ENCODE measurements at regions not wholly inside any gene's neighbourhood (a gene's known extent, or its start where the extent isn't known, plus 50 kb on each side); places are given as distances from the start of the nearest gene placed in this dataset.

DNA sequence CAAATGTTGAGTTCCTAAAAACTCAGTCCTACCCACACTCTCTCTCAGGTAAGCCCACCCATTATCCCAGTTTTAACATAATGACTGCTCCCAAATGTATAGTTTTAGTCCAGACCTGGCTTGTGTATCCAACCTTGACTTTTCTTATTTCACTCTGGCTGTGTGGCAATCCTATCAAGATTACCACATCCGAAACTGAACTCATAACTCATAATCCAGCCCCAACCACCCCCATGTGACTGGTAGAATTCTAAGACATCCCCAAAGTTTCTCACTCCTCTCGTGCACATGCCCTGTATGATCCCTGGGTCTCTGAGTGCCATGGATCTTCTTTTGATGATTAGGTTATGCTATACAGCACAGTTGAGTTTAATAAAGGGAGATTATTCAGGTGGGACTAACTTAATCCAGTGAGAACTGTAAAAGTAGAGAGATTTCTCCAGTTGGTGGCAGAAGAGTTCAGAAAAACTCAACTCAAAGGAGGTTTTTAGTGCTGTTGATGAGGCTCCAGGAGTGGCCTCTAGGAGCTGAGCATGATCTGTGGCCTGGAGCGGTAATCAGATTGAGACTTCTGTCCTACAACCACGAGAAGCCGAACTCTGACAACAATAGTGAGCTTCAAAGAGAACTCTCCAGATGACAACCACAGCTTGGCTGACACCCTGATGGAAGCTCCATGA lies 413.4 kb downstream of the ZNF536 start:
- no peak for DNase-seq (ENCODE audit: low spot score in 2 of 2)
- Histone ChIP-seq H3K27me3 (ENCODE audit: low read depth) (no peaks in the 10 kb centered on the region; the same call in 1 of the 2 replicates), H3K36me3 (replicated peaks) (no peaks in the 10 kb centered on the region), H3K9me3 (no peaks in the 10 kb centered on the region), H3K4me1 (no peaks in the 10 kb centered on the region), H3K4me3 (no peak overlapping the region)
- in situ Hi-C loops (cut with MboI; ENCODE audit: low sequenced_read_pairs): no loop called here

DNA sequence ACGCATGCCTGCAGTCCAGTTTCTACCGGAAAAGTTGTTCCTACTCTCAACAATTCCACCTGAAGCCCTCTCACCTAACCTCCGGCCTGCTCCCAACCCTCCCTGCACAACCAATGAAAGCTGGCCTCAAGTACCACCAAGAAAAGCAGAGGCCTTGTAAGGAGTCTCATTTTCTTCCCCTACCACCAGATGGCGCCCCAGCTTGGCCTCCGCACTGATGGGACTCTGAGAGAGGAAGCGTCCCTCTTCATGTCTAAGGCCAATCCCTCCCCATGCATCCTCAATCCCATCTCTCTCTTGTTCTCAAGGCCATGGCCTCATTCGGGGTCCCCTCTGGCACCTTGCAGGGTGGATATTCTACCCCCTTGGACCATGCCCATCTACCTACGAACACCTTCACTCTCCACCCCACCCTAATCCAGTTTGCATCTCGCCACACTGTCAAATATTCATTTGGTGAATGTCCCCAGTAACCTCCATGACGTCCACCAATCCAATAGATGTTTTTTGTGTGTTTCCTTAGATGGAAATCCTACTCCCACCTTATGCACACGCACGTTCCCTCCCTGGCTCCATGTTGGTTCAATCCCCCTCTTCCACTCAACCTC lies 412.8 kb downstream of the ZNF536 start:
- H3K4me1 ChIP-seq: no peaks in the 10 kb centered on the region
- DNase-seq (ENCODE audit: low spot score in 2 of 2): peak in 1 of 2 experiments; percentile 80
- H3K9me3 ChIP-seq: no peaks in the 10 kb centered on the region
- in situ Hi-C loops (cut with MboI; ENCODE audit: low sequenced_read_pairs): no loop called here
- H3K4me3 ChIP-seq: no peak overlapping the region
- H3K27me3 ChIP-seq (ENCODE audit: low read depth): no peaks in the 10 kb centered on the region; the same call in 1 of the 2 replicates
- H3K36me3 ChIP-seq (replicated peaks): no peaks in the 10 kb centered on the region

DNA sequence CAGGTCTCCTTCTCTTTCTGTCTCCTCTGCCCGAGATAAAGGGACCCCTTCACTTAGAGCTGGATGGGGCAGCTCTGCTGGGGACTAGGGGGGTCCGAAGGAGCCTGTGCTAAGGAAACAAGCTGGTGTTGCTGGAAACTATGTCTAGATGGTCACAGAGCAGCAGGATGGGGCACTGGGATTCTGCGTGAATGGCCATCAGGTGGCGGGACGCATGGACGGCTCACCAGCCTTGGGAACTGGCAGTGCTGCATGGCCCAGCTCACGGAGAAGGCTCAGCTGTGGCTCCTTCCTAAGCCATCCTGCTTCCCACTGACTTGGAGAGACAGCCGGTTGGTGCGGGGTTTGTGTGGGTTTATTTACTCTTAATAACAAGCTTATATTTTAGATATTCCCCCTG lies 411.8 kb downstream of the ZNF536 start:
- no peaks in the 10 kb centered on the region for H3K36me3 ChIP-seq (replicated peaks)
- no peaks in the 10 kb centered on the region for H3K4me1 ChIP-seq
- no peaks in the 10 kb centered on the region for H3K9me3 ChIP-seq
- no peak for DNase-seq (ENCODE audit: low spot score in 2 of 2)
- in situ Hi-C loops (cut with MboI; ENCODE audit: low sequenced_read_pairs): no loop called here
- no peak overlapping the region for H3K4me3 ChIP-seq
- peaks cover 5% of the 10 kb centered on the region for H3K27me3 ChIP-seq (ENCODE audit: low read depth)

GRCh38 chr19:30783212-30783611 lies 411.0 kb downstream of the ZNF536 start:
- Histone ChIP-seq H3K4me3 (no peak overlapping the region), H3K9me3 (no peaks in the 10 kb centered on the region), H3K27me3 (ENCODE audit: low read depth) (peaks cover 7% of the 10 kb centered on the region), H3K4me1 (no peaks in the 10 kb centered on the region), H3K36me3 (replicated peaks) (no peaks in the 10 kb centered on the region)
- in situ Hi-C loops (cut with MboI; ENCODE audit: low sequenced_read_pairs): no loop called here
- DNase-seq (ENCODE audit: low spot score in 2 of 2): no peak

- Histone ChIP-seq H3K4me3 (no peak overlapping the region), H3K4me1 (no peaks in the 10 kb centered on the region), H3K27me3 (ENCODE audit: low read depth) (peaks cover 7% of the 10 kb centered on the region), H3K9me3 (no peaks in the 10 kb centered on the region), H3K36me3 (replicated peaks) (no peaks in the 10 kb centered on the region)
- in situ Hi-C loops (cut with MboI; ENCODE audit: low sequenced_read_pairs): no loop called here
- no peak for DNase-seq (ENCODE audit: low spot score in 2 of 2)
These were observed 409.3 kb downstream of the ZNF536 start for GRCh38 chr19:30781519-30781918.

DNA sequence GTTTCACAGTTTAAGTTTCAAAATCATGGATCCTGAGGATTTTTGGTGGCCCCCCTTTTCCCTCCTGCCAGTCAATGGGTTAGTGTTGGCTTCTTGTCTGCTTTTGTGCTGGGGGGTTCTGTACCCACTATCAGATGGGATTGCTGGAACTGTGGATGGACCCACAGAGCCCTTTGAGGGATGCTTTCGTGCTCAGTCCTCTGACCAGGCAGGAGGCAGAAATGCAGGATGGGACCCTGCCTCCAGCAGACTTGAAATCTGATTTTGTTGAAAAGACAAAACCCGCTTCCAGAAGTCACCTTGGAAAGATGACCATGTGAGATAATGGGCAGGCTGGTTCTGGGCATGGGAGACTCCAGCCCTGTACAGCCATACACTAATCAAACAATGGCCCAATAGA lies 408.9 kb downstream of the ZNF536 start:
- H3K9me3 ChIP-seq: no peaks in the 10 kb centered on the region
- no peak for DNase-seq (ENCODE audit: low spot score in 2 of 2)
- peaks cover 7% of the 10 kb centered on the region for H3K27me3 ChIP-seq (ENCODE audit: low read depth)
- in situ Hi-C loops (cut with MboI; ENCODE audit: low sequenced_read_pairs): no loop called here
- no peaks in the 10 kb centered on the region for H3K4me1 ChIP-seq
- H3K4me3 ChIP-seq: no peak overlapping the region
- H3K36me3 ChIP-seq (replicated peaks): no peaks in the 10 kb centered on the region

DNA sequence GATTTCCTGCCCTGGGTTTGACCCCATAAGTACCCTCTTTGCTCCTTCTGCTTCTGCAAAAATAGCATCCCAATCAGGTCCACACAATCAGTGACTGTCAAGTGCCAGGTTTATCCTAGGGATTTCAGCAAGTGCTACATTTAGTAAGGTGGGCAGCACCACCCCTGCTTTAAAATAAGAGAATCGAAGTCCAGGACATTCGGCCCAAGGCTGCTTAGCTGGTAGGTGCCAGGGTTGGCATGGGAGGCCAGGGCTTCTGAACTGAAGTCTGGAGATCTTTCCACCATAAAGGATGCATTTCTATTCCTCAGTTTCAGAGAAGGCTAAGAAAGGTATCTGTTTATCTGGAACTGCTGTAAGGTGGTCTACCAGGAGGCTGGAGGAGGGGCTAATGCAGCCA lies 408.3 kb downstream of the ZNF536 start:
- Histone ChIP-seq H3K36me3 (replicated peaks) (no peaks in the 10 kb centered on the region), H3K9me3 (no peaks in the 10 kb centered on the region), H3K4me1 (no peaks in the 10 kb centered on the region), H3K27me3 (ENCODE audit: low read depth) (peaks cover 7% of the 10 kb centered on the region), H3K4me3 (no peak overlapping the region)
- DNase-seq (ENCODE audit: low spot score in 2 of 2): no peak
- in situ Hi-C loops (cut with MboI; ENCODE audit: low sequenced_read_pairs): no loop called here

GRCh38 chr19:30780032-30780431 lies 407.8 kb downstream of the ZNF536 start:
- no peak for DNase-seq (ENCODE audit: low spot score in 2 of 2)
- Histone ChIP-seq H3K4me3 (no peak overlapping the region), H3K36me3 (replicated peaks) (no peaks in the 10 kb centered on the region), H3K4me1 (no peaks in the 10 kb centered on the region), H3K9me3 (no peaks in the 10 kb centered on the region), H3K27me3 (ENCODE audit: low read depth) (peaks cover 7% of the 10 kb centered on the region)
- in situ Hi-C loops (cut with MboI; ENCODE audit: low sequenced_read_pairs): no loop called here

DNA sequence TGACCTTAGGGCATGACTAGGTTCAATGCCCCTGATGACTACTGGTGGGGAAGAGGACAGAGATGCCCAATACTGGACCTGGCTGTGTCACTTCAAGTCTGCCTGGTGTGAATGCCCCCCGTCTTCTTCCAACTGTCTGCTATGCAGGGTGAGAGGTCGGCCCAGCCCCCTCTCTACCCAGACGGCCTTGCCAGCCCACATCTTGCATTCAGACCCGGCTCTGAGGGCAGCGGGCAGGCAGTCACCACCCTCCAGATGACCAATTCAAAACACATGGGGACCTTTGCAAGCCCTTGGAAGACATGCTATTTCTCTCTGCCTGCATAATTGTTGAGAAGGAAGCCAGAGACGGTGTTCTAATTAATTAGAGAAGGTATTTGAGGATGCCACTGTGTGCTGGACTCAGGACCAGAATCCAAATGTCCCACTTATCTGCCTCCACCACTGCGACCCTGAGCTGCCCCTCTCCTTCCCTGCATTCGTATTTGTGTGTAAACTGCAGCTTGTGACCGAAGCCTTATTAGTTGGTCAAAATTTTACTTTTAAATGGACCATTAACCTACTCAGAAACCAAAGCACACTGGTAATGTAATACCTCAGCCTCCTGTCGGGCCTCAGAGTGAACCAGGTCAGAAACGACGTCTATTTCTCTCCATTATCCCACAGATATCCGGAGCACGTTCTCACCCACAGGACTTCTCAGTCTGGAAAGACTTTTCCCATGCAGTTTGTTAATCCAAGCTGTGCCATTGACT lies 407.0 kb downstream of the ZNF536 start:
- Histone ChIP-seq H3K4me1 (no peaks in the 10 kb centered on the region), H3K36me3 (replicated peaks) (no peaks in the 10 kb centered on the region), H3K4me3 (no peak overlapping the region), H3K9me3 (no peaks in the 10 kb centered on the region), H3K27me3 (ENCODE audit: low read depth) (peaks cover 7% of the 10 kb centered on the region)
- DNase-seq (ENCODE audit: low spot score in 2 of 2): no peak
- in situ Hi-C loops (cut with MboI; ENCODE audit: low sequenced_read_pairs): no loop called here

- H3K36me3 ChIP-seq (replicated peaks): no peaks in the 10 kb centered on the region
- no peak for DNase-seq (ENCODE audit: low spot score in 2 of 2)
- no peaks in the 10 kb centered on the region for H3K4me1 ChIP-seq
- H3K9me3 ChIP-seq: no peaks in the 10 kb centered on the region
- no peak overlapping the region for H3K4me3 ChIP-seq
- H3K27me3 ChIP-seq (ENCODE audit: low read depth): peaks cover 7% of the 10 kb centered on the region
- in situ Hi-C loops (cut with MboI; ENCODE audit: low sequenced_read_pairs): no loop called here
These were observed 405.9 kb downstream of the ZNF536 start for GRCh38 chr19:30778061-30778460.

- no peaks in the 10 kb centered on the region for H3K9me3 ChIP-seq
- in situ Hi-C loops (cut with MboI; ENCODE audit: low sequenced_read_pairs): no loop called here
- no peak for DNase-seq (ENCODE audit: low spot score in 2 of 2)
These were observed 403.8 kb downstream of the ZNF536 start for GRCh38 chr19:30775956-30776355.

DNA sequence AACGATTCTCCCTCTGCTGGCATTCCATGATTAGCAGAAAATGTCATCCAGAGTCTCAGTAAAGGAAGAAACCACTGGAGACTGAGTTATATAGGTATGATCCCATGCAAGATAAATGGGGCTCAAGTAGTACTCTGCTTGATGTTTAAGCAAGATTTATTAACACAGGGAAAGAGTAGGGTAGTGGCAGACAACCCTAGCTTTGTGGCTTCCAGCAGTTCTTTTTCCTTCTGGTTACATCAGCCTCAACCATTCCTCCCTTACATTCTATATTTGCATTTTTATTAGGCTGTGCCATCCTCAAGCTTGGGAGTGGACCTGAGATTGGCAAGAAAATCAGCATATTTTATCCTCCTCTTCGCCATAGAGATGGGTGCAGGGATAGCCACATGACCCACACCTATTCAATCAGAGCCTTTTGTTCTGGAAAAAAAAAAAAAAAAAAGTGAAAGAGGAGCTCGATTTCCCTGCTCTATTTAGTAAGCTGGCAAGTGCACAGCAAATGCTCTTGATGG lies 402.1 kb downstream of the ZNF536 start:
- Histone ChIP-seq H3K9me3 (no peaks in the 10 kb centered on the region), H3K27me3 (ENCODE audit: low read depth) (peaks cover 3% of the 10 kb centered on the region; the same call in 1 of the 2 replicates), H3K36me3 (replicated peaks) (no peaks in the 10 kb centered on the region), H3K4me3 (no peak overlapping the region), H3K4me1 (no peaks in the 10 kb centered on the region)
- no peak for DNase-seq (ENCODE audit: low spot score in 2 of 2)
- in situ Hi-C loops (cut with MboI; ENCODE audit: low sequenced_read_pairs): no loop called here

More at GRCh38 chr19:30775956-30776355, 403.8 kb downstream of the ZNF536 start:
- H3K27me3 ChIP-seq (ENCODE audit: low read depth): peaks cover 7% of the 10 kb centered on the region; the same call in 1 of the 2 replicates
- no peak overlapping the region for H3K4me3 ChIP-seq
- no peaks in the 10 kb centered on the region for H3K4me1 ChIP-seq
- H3K36me3 ChIP-seq (replicated peaks): no peaks in the 10 kb centered on the region

DNA sequence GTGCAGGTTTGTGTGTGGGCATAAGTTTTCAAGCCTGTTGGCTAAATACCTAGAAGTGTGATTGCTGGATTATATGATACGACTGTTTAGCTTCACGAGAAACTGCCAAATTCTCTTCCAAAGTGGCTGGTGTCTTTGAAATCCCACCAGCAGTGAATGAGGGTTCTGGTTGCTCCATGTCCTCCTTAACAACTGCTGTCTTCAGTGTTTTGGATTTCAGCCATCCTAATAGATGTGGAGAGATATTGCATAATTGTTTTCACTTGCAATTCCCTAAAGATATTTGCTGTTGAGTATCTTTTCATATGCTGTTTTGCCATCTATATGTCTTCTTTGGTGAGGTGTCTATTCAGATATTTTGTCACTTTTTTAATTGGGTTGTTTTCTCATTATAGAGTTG lies 390.5 kb downstream of the ZNF536 start:
- no peaks in the 10 kb centered on the region for H3K4me1 ChIP-seq
- H3K27me3 ChIP-seq (ENCODE audit: low read depth): no peaks in the 10 kb centered on the region
- H3K9me3 ChIP-seq: no peaks in the 10 kb centered on the region
- in situ Hi-C loops (cut with MboI; ENCODE audit: low sequenced_read_pairs): no loop called here
- H3K4me3 ChIP-seq: no peak overlapping the region
- DNase-seq (ENCODE audit: low spot score in 2 of 2): no peak
- H3K36me3 ChIP-seq (replicated peaks): no peaks in the 10 kb centered on the region

- DNase-seq (ENCODE audit: low spot score in 2 of 2): no peak
These were observed 387.8 kb downstream of the ZNF536 start for GRCh38 chr19:30760014-30760413.

More at GRCh38 chr19:30760014-30760413, 387.8 kb downstream of the ZNF536 start:
- Histone ChIP-seq H3K4me3 (no peak overlapping the region), H3K9me3 (no peaks in the 10 kb centered on the region), H3K36me3 (replicated peaks) (no peaks in the 10 kb centered on the region), H3K4me1 (no peaks in the 10 kb centered on the region), H3K27me3 (ENCODE audit: low read depth) (no peaks in the 10 kb centered on the region)
- in situ Hi-C loops (cut with MboI; ENCODE audit: low sequenced_read_pairs): no loop called here
